ENCODE measurements at regions not wholly inside any gene's neighbourhood (a gene's known extent, or its start where the extent isn't known, plus 50 kb on each side); places are given as distances from the start of the nearest gene placed in this dataset.

DNA sequence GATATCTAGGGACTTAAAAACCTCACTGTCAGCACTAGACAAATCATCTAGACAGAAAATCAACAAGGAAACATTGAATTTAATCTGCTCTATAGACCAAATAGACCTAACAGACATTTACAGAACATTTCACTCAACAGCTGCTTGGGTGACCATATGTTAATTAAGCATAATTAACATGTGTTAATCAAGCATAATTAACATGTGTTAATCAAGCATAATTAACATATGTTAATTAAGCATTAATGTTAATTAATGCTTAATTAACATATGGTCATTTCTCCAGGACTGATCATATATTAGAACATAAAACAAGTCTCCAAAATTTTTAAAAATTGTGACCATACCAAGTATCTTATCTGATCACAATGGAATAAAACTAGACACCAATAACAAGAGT is 137.3 kb upstream of the MME start:
- Mint-ChIP-seq H3K27me3 (ENCODE audit: low read depth) (peaks cover 1% of the 10 kb centered on the region), H3K4me3 (ENCODE audit: unreplicated experiment) (no peak overlapping the region), H3K36me3 (ENCODE audit: low read depth) (no peaks in the 10 kb centered on the region), H3K9me3 (ENCODE audit: low read depth) (peaks cover 30% of the 10 kb centered on the region), H3K27ac (ENCODE audit: unreplicated experiment) (no peak overlapping the region), H3K4me1 (ENCODE audit: low read depth) (no peaks in the 10 kb centered on the region)
- no peak for DNase-seq (ENCODE audit: low spot score)
- TF ChIP-seq, protein P1, sequence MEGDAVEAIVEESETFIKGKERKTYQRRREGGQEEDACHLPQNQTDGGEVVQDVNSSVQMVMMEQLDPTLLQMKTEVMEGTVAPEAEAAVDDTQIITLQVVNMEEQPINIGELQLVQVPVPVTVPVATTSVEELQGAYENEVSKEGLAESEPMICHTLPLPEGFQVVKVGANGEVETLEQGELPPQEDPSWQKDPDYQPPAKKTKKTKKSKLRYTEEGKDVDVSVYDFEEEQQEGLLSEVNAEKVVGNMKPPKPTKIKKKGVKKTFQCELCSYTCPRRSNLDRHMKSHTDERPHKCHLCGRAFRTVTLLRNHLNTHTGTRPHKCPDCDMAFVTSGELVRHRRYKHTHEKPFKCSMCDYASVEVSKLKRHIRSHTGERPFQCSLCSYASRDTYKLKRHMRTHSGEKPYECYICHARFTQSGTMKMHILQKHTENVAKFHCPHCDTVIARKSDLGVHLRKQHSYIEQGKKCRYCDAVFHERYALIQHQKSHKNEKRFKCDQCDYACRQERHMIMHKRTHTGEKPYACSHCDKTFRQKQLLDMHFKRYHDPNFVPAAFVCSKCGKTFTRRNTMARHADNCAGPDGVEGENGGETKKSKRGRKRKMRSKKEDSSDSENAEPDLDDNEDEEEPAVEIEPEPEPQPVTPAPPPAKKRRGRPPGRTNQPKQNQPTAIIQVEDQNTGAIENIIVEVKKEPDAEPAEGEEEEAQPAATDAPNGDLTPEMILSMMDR (IDR thresholded peaks at IDR 0.05), result no peak

- H3K27me3 Mint-ChIP-seq (ENCODE audit: low read depth), result peaks cover 5% of the 10 kb centered on the region
- H3K36me3 Mint-ChIP-seq (ENCODE audit: low read depth), result no peaks in the 10 kb centered on the region
- H3K4me3 Mint-ChIP-seq (ENCODE audit: unreplicated experiment), result no peak overlapping the region
- TF ChIP-seq, protein P1 (IDR thresholded peaks at IDR 0.05), result no peak
- DNase-seq (ENCODE audit: low spot score), result no peak
- peaks cover 10% of the 10 kb centered on the region for H3K9me3 Mint-ChIP-seq (ENCODE audit: low read depth)
- no peak overlapping the region for H3K27ac Mint-ChIP-seq (ENCODE audit: unreplicated experiment)
- peaks cover 4% of the 10 kb centered on the region for H3K4me1 Mint-ChIP-seq (ENCODE audit: low read depth)
These were observed 143.9 kb upstream of the MME start for GRCh38 chr3:154936196-154936595.

GRCh38 chr3:154933581-154933980 is 146.5 kb upstream of the MME start:
- no peak for DNase-seq (ENCODE audit: low spot score)
- H3K4me3 Mint-ChIP-seq (ENCODE audit: unreplicated experiment), result no peak overlapping the region
- no peaks in the 10 kb centered on the region for H3K9me3 Mint-ChIP-seq (ENCODE audit: low read depth)
- H3K36me3 Mint-ChIP-seq (ENCODE audit: low read depth), result no peaks in the 10 kb centered on the region
- TF ChIP-seq, protein P1 (IDR thresholded peaks at IDR 0.05), result no peak
- peaks cover 4% of the 10 kb centered on the region for H3K4me1 Mint-ChIP-seq (ENCODE audit: low read depth)
- H3K27ac Mint-ChIP-seq (ENCODE audit: unreplicated experiment), result no peak overlapping the region
- H3K27me3 Mint-ChIP-seq (ENCODE audit: low read depth), result peaks cover 5% of the 10 kb centered on the region

- Mint-ChIP-seq H3K4me3 (ENCODE audit: unreplicated experiment) (no peak overlapping the region), H3K4me1 (ENCODE audit: low read depth) (peaks cover 4% of the 10 kb centered on the region), H3K27ac (ENCODE audit: unreplicated experiment) (no peak overlapping the region), H3K27me3 (ENCODE audit: low read depth) (peaks cover 5% of the 10 kb centered on the region), H3K36me3 (ENCODE audit: low read depth) (no peaks in the 10 kb centered on the region), H3K9me3 (ENCODE audit: low read depth) (no peaks in the 10 kb centered on the region)
- DNase-seq (ENCODE audit: low spot score), result no peak
- TF ChIP-seq, protein P1 (IDR thresholded peaks at IDR 0.05), result no peak
These were observed 147.5 kb upstream of the MME start for GRCh38 chr3:154932633-154933032.

DNA sequence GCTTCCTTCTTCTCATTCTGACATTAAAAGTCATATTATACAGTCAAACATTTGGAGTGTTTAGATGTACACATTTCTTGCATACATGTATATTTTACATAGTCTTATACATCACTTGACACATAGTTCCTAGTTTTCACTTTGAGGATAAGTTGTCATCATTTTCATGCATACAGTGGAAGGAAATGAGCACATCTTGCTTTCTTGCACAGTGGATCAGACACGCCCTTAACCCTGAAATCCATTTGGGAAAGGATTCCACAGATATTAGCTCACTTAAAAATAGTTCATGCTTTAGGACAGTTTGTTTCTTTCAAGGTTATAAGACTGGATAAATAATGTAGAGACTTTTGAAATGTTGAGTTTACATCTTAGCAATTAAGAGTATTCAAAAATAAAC is 148.6 kb upstream of the MME start:
- DNase-seq (ENCODE audit: low spot score), result no peak
- no peaks in the 10 kb centered on the region for H3K36me3 Mint-ChIP-seq (ENCODE audit: low read depth)
- TF ChIP-seq, protein P1 (IDR thresholded peaks at IDR 0.05), result no peak
- peaks cover 5% of the 10 kb centered on the region for H3K27me3 Mint-ChIP-seq (ENCODE audit: low read depth)
- peaks cover 4% of the 10 kb centered on the region for H3K4me1 Mint-ChIP-seq (ENCODE audit: low read depth)
- no peak overlapping the region for H3K4me3 Mint-ChIP-seq (ENCODE audit: unreplicated experiment)
- no peak overlapping the region for H3K27ac Mint-ChIP-seq (ENCODE audit: unreplicated experiment)
- H3K9me3 Mint-ChIP-seq (ENCODE audit: low read depth), result no peaks in the 10 kb centered on the region
